ENCODE measurements at regions not wholly inside any gene's neighbourhood (a gene's known extent, or its start where the extent isn't known, plus 50 kb on each side); places are given as distances from the start of the nearest gene placed in this dataset.

GRCh38 chr12:42853370-42854140 lies 264.0 kb upstream of the PRICKLE1 start:
- no peak for TF ChIP-seq CTCF (conservative IDR thresholded peaks at IDR 0.05 in 1 of 2, IDR thresholded peaks at IDR 0.05 in 1 of 2; ENCODE audit: low read depth in 1 of 2, low read length in 2 of 2)
- no peak for TF ChIP-seq EZH2 (IDR thresholded peaks at IDR 0.05; ENCODE audit: low read length, missing control alignments)

All from fibroblast of lung (primary cell).